NCI-H1105 (cell line): ENCODE measurements at regions not wholly inside any gene's neighbourhood (a gene's known extent, or its start where the extent isn't known, plus 50 kb on each side); places are given as distances from the start of the nearest gene placed in this dataset.

Experiments
- DNase-seq: peaks from one replicate; lab custom pipeline; 2025; lab: John Stamatoyannopoulos, UW

DNA sequence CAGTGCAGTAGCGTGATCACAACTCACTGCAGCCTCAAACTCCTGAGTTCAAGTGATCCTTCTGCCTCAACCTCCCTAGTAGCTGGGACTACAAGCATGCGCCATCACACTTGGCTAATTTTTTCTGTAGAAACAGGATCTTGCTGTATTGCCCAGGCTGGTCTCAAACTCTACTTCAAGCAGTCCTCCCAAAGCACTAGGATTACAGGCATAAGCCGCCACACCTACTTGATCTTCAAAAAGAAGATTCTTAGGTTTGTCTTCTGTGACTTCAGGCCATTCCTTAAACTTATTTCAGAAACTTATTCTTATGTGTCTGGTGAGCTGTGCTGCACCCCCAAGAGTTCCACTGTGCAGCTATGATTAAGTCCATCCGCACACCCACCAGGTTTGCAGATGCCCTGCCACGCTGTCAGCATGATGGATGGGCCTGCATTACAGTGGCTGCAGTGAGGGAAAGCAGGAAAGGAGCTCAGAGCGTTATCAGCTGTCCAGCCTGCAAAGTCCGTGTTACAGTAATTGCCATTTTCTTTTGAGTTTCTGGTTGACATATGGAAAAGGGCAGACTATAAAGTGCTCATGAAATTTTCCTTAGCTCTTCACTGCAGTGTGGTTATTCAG is 146.6 kb downstream of the AASDH start:
- no peak for DNase-seq

DNA sequence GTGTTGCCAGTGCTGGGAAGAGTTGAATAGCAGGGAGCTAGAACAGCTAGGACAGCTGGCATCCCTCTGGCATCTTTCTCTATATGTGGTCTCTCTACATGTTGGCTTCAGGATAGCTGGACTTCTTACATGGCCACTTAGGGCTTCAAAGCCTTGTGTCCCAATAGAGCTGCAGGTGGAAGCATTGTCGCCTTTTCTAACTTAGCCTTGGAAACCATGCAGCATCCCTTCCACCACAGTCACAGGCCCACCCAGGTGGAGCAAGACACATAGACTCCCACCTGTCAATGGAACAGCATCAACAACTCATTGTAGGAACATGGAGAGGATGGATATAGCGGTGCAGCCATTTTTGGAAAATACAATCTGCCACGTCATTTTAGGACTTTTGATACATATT is 149.0 kb downstream of the AASDH start:
- DNase-seq = no peak

GRCh38 chr4:56235725-56236124 is 151.6 kb downstream of the AASDH start:
- DNase-seq = no peak

- DNase-seq = no peak
These were observed 152.3 kb downstream of the AASDH start for GRCh38 chr4:56235011-56235410.

DNA sequence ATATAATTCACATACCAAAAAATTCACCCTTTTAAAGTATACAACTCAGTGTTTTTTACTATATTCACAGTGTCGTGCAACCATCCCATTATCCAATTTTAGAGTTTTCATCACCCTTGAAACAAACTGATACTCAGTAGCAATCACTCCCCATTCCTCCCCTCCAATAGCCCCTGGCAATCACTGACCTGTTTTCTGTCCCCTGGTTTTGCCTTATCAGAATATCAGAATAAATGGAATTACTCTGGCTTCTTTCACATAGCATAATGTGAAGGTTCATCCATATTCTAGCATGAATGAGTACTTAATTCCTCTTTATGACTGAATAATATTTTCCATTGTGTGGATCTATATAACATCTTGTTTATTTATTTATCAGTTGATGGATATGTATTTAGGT is 153.2 kb downstream of the AASDH start:
- DNase-seq = no peak

DNA sequence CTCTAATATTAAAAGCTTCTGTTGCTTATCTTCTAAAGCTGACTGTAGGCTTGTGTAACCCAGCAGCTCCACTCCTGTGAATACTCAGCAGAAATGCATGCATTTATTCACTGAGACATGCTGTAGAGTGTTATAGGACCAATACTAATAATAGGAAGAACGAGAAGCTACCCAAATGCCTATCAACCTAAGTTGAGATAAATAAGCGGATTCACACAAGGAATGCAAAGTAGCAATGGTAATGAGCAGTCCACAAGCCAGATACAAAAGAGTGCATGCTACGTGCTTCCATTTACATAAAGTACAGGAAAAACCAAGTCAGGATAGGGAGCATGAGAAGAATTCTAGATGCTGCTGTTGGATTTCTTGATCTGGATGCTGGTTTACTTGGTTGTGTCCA is 155.9 kb downstream of the AASDH start:
- no peak for DNase-seq

- DNase-seq = no peak
These were observed 157.3 kb downstream of the AASDH start for GRCh38 chr4:56229947-56230346.

DNA sequence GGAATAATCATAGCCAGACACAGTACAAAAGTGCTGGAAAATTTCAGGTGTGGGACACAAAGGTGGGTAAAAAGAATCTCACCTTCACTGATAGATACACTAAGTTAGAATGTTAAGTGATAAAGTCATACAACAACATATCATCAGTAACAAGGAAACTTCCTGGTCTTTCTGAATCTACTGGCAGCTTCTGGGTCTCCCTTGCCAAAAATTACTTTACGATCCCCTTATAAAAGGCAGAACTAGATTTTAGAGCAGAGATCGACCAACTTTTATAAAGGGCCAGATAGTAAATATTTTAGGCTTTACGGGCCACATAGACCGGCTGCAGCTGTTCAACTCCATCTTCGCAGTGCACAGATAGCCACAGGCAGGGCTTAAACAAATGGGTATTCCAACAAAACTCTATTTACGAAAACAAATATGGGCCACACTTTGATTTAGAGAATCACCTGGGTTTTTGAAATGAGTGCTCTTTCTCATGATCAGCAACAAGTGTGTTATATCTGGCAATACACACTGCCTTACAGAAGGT is 159.9 kb downstream of the AASDH start:
- DNase-seq = no peak

DNA sequence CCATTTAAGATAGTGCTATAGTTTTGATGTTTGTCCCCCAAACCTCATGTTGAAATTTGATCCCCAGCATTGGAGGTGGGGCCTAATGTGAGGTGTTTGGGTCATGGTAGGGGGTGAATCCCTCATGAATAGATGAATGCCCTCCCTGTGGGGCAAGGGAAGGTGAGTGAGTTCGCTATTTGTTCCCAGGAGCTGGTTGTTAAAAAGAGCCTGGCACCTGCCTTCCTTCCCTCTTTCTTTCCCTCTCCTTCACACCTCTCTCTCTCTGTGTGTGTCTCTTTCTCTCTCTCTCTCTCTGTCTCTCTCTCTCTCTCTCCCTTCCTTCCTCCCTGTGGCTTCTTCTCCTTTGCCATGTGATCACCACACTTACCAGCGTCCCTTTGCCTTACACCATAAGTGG is 160.7 kb downstream of the AASDH start:
- no peak for DNase-seq

- no peak for DNase-seq
These were observed 162.7 kb downstream of the AASDH start for GRCh38 chr4:56224641-56225040.

DNA sequence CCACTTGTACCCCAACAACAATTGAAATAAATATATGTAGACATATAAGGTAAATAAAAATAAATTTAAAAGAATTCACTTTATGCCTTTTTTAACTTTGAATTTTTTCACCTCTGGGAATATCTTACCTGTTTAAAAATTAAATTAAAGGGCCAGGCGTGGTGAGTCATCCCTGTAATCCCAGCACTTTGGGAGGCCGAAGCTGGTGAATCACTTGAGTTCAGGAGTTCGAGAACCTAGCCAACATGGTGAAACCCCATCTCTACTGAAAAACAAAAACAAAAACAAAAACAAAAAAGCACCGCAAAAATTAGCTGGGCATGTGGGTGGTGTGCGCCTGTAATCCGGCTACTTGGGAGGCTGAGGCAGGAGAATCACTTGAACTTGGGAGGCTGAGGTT is 164.8 kb downstream of the AASDH start:
- no peak for DNase-seq

- DNase-seq = no peak
These were observed 167.0 kb downstream of the AASDH start for GRCh38 chr4:56220261-56220660.

DNA sequence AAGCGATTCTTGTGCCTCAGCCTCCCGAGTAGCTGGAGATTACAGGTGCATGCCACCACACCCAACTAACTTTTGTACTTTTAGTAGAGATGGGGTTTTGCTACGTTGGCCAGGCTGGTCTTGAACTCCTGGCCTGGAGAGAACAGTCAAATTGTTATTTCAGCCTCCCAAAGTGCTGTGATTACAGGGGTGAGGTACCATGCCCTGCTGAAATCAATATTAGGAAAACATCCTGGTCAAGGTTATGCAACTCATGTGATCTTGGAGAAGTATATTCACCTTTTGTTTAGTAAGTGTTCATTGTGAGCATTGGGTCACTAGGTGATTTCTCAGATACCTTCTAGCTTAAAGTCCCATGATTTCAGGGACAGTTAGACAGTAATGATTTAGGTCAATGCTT is 167.8 kb downstream of the AASDH start:
- no peak for DNase-seq

- no peak for DNase-seq
These were observed 168.9 kb downstream of the AASDH start for GRCh38 chr4:56218230-56218895.

GRCh38 chr4:56217343-56217890 is 169.9 kb downstream of the AASDH start:
- DNase-seq = no peak

- DNase-seq = no peak
These were observed 171.4 kb downstream of the AASDH start for GRCh38 chr4:56215901-56216300.

- DNase-seq = no peak
These were observed 172.0 kb downstream of the AASDH start for GRCh38 chr4:56215141-56215783.

DNA sequence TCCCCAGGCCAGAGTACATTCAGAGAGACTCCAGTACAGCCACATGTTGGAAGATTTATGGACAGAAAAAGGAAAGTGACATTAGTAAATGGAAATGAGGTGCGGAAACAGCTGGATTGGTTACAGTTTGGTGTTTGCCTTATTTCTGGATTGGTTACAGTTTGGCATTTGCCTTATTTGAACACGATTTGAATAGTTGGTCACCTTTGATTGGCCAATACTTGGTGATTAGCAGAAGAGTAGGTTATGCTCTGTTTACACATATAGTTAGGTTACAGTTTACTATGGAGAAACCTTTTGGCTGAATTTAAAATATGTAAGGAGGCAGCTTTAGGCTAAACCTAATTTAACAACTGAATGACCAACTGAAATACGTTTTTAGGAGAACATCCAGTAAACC is 173.7 kb downstream of the AASDH start:
- DNase-seq = no peak

DNA sequence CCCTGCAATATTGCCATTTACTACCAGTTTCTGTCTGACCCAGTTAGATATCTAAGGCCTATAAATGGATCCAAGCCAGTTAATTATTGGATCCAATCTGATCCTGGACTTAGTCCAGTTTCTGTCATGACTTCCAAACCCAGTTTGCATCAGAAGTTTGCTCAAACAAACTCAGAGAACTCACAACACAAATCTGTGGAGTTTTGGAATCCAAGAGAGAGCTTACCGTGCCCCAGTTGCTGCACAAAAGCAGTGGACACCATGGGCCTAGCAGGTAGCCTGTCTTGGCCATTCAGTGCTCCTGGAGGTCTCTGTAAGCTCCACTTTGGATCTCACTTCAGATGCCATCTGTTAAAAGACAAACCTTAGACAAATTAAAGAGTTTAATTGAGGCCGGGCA is 174.5 kb downstream of the AASDH start:
- DNase-seq = no peak

DNA sequence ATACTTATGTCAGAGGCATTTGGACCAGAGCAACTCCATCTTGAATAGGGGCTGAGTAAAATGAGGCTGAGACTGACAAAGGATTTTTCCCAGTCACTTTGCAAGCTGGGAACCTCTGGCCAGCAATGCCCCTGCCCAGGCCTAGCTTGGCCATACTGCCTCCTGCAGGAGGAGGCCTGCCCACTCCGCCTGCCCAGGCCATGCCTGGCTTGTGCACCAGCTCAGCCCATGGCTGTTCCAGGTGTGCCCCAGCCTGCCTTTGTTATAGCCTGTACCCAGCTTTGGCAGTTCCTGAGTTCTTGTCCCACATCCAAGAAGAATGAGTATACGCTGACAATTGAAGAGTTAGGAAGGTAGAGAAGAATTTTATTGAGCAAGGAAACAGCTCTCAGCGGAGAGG is 176.1 kb downstream of the AASDH start:
- no peak for DNase-seq

DNA sequence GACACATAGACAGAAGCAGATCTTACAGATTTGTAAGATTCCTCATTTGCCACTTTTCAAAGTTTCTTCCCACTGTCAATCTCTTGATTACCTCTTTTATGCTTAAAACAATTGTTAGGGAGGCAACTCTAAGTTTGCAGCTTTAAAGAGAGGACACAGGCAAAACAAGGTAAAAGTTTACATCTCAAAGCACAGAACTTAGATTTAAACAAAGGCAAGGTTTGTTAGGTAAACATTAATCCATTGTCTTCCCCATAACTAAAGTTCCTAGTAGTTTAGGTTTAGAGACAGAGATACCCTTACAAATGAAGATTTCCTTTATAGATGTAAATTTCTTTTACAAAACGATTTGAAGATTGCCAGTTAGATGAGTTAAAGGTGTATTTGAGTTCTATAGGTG is 176.9 kb downstream of the AASDH start:
- DNase-seq = no peak

DNA sequence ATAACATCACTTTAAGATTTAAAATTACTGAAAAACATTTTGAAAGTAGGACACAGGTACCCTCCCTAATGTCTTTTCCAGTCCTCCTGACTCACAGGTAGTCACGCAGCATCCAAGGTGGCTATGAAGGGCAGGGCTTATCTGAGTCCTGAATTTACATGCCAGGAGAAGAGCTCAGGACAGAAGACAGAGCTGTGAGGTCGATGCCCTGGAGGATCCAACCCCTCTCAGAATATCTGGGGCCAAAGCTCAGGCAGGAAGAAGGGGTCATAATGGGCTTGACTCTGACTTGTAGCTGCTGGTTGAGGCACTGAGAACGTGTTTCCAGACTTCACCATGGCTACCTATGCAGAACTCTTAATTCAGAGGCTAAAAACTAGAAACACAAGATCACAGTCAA is 177.5 kb downstream of the AASDH start:
- no peak for DNase-seq

DNA sequence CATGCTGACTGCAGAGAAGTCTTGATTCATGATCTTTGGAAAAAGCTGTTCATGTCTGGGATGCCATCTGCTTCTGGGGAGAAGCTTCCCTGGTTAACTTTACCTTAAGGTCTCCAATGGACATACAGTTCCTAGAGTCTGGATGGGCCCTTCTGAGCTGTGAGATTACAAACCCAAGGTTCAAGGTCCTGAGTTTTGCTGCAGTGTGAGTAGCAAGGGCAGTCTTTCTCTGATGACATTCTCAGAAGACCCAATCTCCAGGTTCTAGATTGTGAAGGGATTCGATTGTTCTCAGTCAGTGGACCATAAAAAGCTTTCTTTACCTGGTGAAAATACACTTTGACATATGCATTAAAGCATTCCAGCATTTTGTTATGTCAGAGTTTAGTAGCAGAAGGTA is 179.2 kb downstream of the AASDH start:
- no peak for DNase-seq
